GM23248 (cell line): ENCODE measurements at regions not wholly inside any gene's neighbourhood (a gene's known extent, or its start where the extent isn't known, plus 50 kb on each side); places are given as distances from the start of the nearest gene placed in this dataset.

ENCODE experiments used
- DNase-seq: peaks from one replicate; pipeline ENCODE4 v3.0.0-alpha.2; 2015
- H2AFZ ChIP-seq: fragments of 200-600 bp; sonication (generic); 2 replicates; pipeline ENCODE4 v1.6.1; 2016; ENCODE audit warnings: antibody characterized with exemption
- H3F3A ChIP-seq: fragments of 200-600 bp; sonication (generic); 2 replicates; pipeline ENCODE4 v1.6.1; 2016; ENCODE audit warnings: mild to moderate bottlenecking, antibody characterized with exemption, mixed run types; ENCODE audit not compliant: insufficient read depth
- H3K27ac ChIP-seq: fragments of 200-600 bp; sonication (generic); 2 replicates; pipeline ENCODE4 v1.5.1; 2016; ENCODE audit warnings: mild to moderate bottlenecking
- H3K27me3 ChIP-seq: fragments of 200-600 bp; sonication (generic); replicated peaks from 2 replicates; pipeline ENCODE4 v1.6.1; 2016; ENCODE audit warnings: mild to moderate bottlenecking; ENCODE audit not compliant: insufficient read depth
- H3K36me3 ChIP-seq: fragments of 200-600 bp; sonication (generic); 2 replicates; pipeline ENCODE4 v1.6.1; 2016; ENCODE audit warnings: low read depth, mild to moderate bottlenecking
- H3K4me1 ChIP-seq: fragments of 200-600 bp; sonication (generic); 2 replicates; pipeline ENCODE4 v1.6.1; 2016; ENCODE audit warnings: mild to moderate bottlenecking; ENCODE audit not compliant: insufficient read depth
- H3K4me2 ChIP-seq: fragments of 200-600 bp; sonication (generic); one replicate; pipeline ENCODE4 v1.6.1; 2016; ENCODE audit warnings: mild to moderate bottlenecking; ENCODE audit not compliant: unreplicated experiment
- H3K4me3 ChIP-seq: fragments of 200-600 bp; sonication (generic); 2 replicates; pipeline ENCODE4 v1.5.1; 2016; ENCODE audit warnings: mild to moderate bottlenecking
- H3K79me2 ChIP-seq: fragments of 200-600 bp; sonication (generic); 2 replicates; pipeline ENCODE4 v1.6.1; 2016; ENCODE audit warnings: mild to moderate bottlenecking; ENCODE audit not compliant: insufficient read depth
- H3K9ac ChIP-seq: fragments of 200-600 bp; sonication (generic); 2 replicates; pipeline ENCODE4 v1.6.1; 2016; ENCODE audit warnings: mild to moderate bottlenecking
- H3K9me2 ChIP-seq: fragments of 200-600 bp; sonication (generic); 2 replicates; pipeline ENCODE4 v1.6.1; 2016; ENCODE audit warnings: mixed run types, mild to moderate bottlenecking, moderate library complexity; ENCODE audit not compliant: insufficient read depth
- H3K9me3 ChIP-seq: fragments of 200-600 bp; sonication (generic); one replicate; pipeline ENCODE4 v1.6.1; 2017; ENCODE audit warnings: low read depth
- H4K20me1 ChIP-seq: fragments of 200-600 bp; sonication (generic); 2 replicates; pipeline ENCODE4 v1.6.0; 2016; ENCODE audit not compliant: insufficient read depth
- EZH2 ChIP-seq: fragments of 200-600 bp; sonication (generic); IDR thresholded peaks from 2 replicates; pipeline ENCODE4 v1.6.1; 2018; ENCODE audit warnings: antibody characterized with exemption, mild to moderate bottlenecking; ENCODE audit not compliant: insufficient read depth, poor library complexity, severe bottlenecking
- EZH2phosphoT487 ChIP-seq: fragments of 200-600 bp; sonication (generic); IDR thresholded peaks from 2 replicates; pipeline ENCODE4 v1.6.1; 2018; ENCODE audit warnings: antibody characterized with exemption, moderate library complexity, mild to moderate bottlenecking, low read depth; ENCODE audit not compliant: insufficient read depth
- WGBS, 2 experiments: methylation state at CpG; one replicate each; pipeline ENCODE4 v1.1.6; 2015 to 2017; ENCODE audit warnings: low lambda C conversion rate in 2 of 2, low coverage in 1 of 2; ENCODE audit errors: missing lambda C conversion rate in 2 of 2; 5-methylcytosine and 5-hydroxymethylcytosine counted together
- in situ Hi-C: fragments of 300-500 bp; cut with MboI; formaldehyde crosslinking; loops from 2 replicates; pipeline ENCODE4 v1.15.0; 2020

DNA sequence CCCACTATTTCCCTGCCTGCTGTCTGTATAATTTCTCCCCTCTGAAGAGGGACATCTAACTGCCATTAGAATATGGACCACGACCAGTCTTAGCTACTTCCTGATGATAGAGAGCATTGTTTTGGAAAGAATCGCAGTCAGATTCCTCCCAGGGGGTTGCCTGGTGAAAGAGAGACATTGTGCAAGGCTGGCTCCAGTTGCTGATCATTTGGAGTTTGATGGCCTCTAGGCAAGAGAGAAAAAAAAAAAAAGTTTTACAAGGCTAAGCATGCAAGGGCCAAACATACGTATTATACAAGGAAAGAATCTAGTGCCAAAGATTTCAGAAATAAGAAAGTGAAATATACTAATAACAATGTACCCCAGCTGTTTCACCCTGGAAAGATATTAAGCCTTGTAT is 182.2 kb downstream of the CMPK2 start:
- Histone ChIP-seq H3K79me2 (no peaks in the 10 kb centered on the region), H3K4me3 (no peak overlapping the region), H3K9me3 (no peaks in the 10 kb centered on the region), H4K20me1 (no peaks in the 10 kb centered on the region), H2AFZ (no peak overlapping the region), H3K27ac (no peak overlapping the region), H3K27me3 (no peaks in the 10 kb centered on the region), H3K4me2 (no peak overlapping the region), H3K36me3 (no peaks in the 10 kb centered on the region), H3K4me1 (no peaks in the 10 kb centered on the region), H3K9ac (no peak overlapping the region), H3K9me2 (no peaks in the 10 kb centered on the region), H3F3A (no peaks in the 10 kb centered on the region)
- 6 to 9% methylated on average over 3 of the region's 3 CpGs for WGBS, 2 experiments
- DNase-seq: no peak
- TF ChIP-seq EZH2phosphoT487 (no peak), EZH2 (no peak)
- in situ Hi-C loops: no loop called here

DNA sequence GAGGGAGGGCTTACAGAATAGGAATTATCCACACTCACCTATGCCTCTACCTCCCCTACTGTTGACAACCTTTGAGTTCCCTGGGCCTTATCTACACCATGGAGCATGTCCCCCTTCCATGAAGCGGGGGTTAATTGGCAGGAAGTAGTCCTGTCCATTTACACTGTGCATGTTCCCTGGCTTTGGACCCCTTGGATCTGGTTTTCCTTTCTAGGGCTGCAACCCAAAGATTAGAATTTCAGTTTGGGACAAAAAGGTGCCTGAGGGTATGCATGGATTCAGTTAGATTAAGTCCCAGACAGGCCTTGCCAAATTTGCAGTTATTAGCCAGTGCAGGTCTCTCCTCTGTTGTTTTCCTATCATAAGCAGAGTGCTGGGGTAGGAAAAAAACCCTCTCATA is 180.3 kb downstream of the CMPK2 start:
- Histone ChIP-seq H3F3A (no peaks in the 10 kb centered on the region), H4K20me1 (no peaks in the 10 kb centered on the region), H3K4me3 (no peak overlapping the region), H3K79me2 (no peaks in the 10 kb centered on the region), H3K27me3 (no peaks in the 10 kb centered on the region), H3K27ac (no peak overlapping the region), H3K4me2 (no peak overlapping the region), H3K9me2 (no peaks in the 10 kb centered on the region), H3K9ac (no peak overlapping the region), H2AFZ (no peak overlapping the region), H3K4me1 (no peaks in the 10 kb centered on the region), H3K9me3 (no peaks in the 10 kb centered on the region), H3K36me3 (no peaks in the 10 kb centered on the region)
- no peak for TF ChIP-seq EZH2
- no peak for TF ChIP-seq EZH2phosphoT487
- DNase-seq: no peak
- 18 to 21% methylated on average over 1 of the region's 1 CpG for WGBS, 2 experiments
- in situ Hi-C loops: no loop called here

- Histone ChIP-seq H3K36me3 (no peaks in the 10 kb centered on the region), H3K27me3 (no peaks in the 10 kb centered on the region)
- in situ Hi-C loops: no loop called here
These were observed 173.7 kb downstream of the CMPK2 start for GRCh38 chr2:6692056-6692455.

DNA sequence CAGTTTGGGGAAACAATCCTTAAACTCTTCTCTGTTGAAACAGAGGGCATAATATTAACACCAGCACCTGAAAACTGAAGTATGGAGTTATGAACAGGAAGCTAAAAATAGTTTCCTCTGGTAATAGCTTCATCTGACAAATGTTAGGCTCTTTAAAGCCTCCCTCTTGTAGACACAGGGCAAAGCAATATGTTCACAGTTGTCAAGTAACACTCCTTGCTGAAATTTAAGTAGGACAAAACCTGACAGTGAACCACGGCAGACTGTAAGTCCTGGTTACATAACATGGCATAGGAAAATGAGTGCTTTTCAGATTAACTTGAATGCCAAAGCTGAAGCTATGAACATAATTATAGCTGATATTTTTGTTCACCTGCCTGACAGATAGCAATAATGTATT is 172.9 kb downstream of the CMPK2 start:
- Histone ChIP-seq H3K27ac (no peak overlapping the region), H4K20me1 (no peaks in the 10 kb centered on the region), H3F3A (no peaks in the 10 kb centered on the region), H3K36me3 (no peaks in the 10 kb centered on the region), H3K27me3 (no peaks in the 10 kb centered on the region), H2AFZ (no peak overlapping the region), H3K4me2 (no peak overlapping the region), H3K4me3 (no peak overlapping the region), H3K4me1 (no peaks in the 10 kb centered on the region), H3K9me2 (no peaks in the 10 kb centered on the region), H3K9me3 (no peaks in the 10 kb centered on the region), H3K9ac (no peak overlapping the region), H3K79me2 (no peaks in the 10 kb centered on the region)
- no peak for TF ChIP-seq EZH2
- TF ChIP-seq EZH2phosphoT487: no peak
- no peak for DNase-seq
- WGBS, 2 experiments: 4 to 9% methylated on average over 1 of the region's 1 CpG
- in situ Hi-C loops: no loop called here

More at GRCh38 chr2:6692056-6692455, 173.7 kb downstream of the CMPK2 start:
- Histone ChIP-seq H4K20me1 (no peaks in the 10 kb centered on the region), H3K4me1 (no peaks in the 10 kb centered on the region), H3K4me2 (no peak overlapping the region), H3K27ac (no peak overlapping the region), H3K79me2 (no peaks in the 10 kb centered on the region), H3K9me2 (no peaks in the 10 kb centered on the region), H2AFZ (no peak overlapping the region), H3K4me3 (no peak overlapping the region), H3K9ac (no peak overlapping the region), H3F3A (no peaks in the 10 kb centered on the region), H3K9me3 (no peaks in the 10 kb centered on the region)
- WGBS, 2 experiments: 12 to 17% methylated on average over 5 of the region's 5 CpGs
- no peak for DNase-seq
- TF ChIP-seq EZH2: no peak
- TF ChIP-seq EZH2phosphoT487: no peak

DNA sequence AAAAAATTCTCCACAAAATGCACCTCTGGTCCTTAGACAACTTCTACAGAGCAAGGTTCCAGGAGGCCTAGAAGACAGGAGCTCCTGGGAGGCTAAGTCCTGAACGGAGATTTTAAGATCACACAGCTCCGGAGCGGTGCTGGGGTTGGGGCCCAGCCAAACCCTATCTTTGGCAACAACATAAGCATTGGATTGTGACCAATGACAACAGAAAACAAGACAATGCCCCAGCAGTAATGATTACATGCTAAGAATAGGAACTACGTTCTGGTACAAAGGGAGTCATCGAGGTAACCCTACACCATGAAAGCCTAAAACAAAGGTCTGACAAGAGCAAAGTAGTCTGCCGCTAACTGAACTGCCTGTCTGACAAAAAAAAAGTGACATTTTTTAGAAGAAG is 171.2 kb downstream of the CMPK2 start:
- no peak overlapping the region for H3K4me3 ChIP-seq
- DNase-seq: no peak
- no peaks in the 10 kb centered on the region for H3K27me3 ChIP-seq
- H3K9me3 ChIP-seq: no peaks in the 10 kb centered on the region
- in situ Hi-C loops: no loop called here
- WGBS, 2 experiments: 9 to 14% methylated on average over 6 of the region's 6 CpGs
- H3K9ac ChIP-seq: no peak overlapping the region
- H3F3A ChIP-seq: no peaks in the 10 kb centered on the region
- H3K79me2 ChIP-seq: no peaks in the 10 kb centered on the region
- no peaks in the 10 kb centered on the region for H4K20me1 ChIP-seq
- H3K4me1 ChIP-seq: no peaks in the 10 kb centered on the region
- H3K4me2 ChIP-seq: no peak overlapping the region
- no peak overlapping the region for H3K27ac ChIP-seq
- TF ChIP-seq EZH2 (no peak), EZH2phosphoT487 (no peak)
- no peaks in the 10 kb centered on the region for H3K9me2 ChIP-seq
- H2AFZ ChIP-seq: no peak overlapping the region
- H3K36me3 ChIP-seq: no peaks in the 10 kb centered on the region
